GM19455 (cell line): ENCODE measurements at regions not wholly inside any gene's neighbourhood (a gene's known extent, or its start where the extent isn't known, plus 50 kb on each side); places are given as distances from the start of the nearest gene placed in this dataset.
"Not testable (repeated sequence)": the region's sequence is repeated elsewhere in the genome, so short reads cannot be mapped to it uniquely, and the experiment has no call there.

Source experiments
- ATAC-seq: cut with Tn5 transposase; IDR thresholded peaks from one replicate; pipeline ENCODE4 v1.9.1; 2021; ENCODE audit not compliant: unreplicated experiment

DNA sequence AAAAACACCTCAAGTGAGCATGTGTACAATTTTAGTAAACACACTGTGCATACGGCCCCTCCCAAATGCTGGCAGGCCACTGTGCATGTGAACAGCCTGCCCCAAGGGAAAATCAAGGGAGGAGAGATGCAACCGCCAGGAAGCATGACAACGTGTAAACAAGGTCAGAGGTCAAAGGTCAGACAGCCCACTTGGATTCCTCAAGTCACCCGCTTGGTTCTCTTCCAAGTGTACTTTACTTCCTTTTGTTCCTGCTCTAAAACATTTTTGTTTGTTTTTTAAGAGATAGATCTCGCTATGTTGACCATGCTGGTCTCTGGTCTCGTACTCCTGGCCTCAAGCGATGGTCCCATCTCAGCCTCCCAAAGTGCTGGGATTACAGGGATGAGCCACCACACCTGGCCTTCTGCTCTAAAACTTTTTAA is 126.7 kb upstream of the SHB start:
- no peak for ATAC-seq

DNA sequence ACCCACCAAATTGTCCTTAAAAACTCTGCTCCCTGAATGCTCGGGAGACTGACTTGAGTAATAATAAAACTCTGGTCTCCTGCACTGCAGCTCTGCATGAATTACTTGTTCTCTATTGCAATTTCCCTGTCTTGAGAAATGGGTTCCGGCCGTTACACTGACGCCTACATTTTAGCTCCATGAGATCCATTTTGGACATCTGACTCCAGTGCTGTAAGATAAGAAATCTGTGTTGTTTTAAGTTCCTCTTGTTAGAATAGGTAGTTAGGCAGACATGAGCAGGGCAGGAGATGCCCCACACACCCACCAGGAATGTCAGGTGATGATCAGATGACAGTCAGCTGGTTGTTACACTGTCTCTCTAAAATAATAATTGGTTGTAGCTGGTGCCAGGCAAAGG is 125.8 kb upstream of the SHB start:
- no peak for ATAC-seq

DNA sequence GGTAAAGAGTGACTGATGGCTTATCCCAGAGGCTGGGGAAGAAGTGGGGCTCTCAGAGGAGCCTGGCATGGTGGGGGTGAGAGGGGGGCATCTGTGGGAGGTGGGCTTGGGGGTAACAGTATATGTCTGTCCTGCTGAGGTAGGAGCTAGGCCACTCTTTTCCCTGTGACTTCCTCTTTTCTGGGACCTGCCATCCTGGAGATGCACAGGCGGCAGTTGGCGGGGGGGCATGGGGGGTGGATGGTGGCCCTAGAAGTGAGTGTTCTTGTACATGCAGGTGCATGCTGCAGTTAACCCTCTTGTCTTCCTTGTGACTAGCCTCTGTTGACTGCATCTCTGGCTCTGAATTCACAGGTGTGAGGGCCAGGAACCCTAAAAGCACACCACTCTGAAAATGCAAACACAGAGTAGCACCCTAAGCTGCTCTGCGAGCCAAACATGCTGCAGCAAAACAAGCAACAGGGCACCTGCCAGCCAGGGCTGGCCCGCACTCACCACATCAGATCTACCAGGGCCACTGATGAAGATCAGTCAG is 123.8 kb upstream of the SHB start:
- ATAC-seq = no peak

DNA sequence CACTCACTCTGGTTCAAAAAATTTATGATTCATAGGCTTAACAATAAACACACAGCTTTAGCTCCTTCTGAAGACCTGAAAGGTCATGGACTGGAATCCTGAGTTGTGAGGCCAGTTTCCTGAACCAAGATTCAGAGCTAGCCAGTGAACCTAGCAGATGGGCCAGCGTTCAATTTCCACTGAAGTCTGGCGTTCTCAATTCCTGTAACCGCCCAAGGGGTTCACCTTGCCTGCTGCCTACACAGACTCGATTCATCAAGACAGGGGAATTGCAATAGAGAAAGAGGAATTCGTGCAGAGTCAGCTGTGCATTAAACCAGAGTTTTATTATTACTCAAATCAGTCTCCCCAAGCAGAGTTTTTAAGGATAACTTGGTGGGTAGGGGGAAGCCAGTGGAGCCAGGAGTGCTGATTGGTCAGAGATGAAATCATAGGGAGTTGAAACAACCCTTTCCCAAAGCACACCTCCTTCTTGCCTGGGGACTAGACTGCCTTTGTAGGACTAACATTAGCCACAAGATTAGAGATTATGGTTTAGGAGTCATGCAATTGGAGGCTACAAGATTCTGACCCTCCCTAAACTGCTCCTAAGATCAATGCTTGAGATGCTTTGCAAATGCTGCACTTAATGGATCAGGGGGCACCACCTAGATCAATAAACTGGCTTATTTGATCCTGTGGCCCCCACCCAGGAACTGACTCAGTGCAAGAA is 117.5 kb upstream of the SHB start:
- no peak for ATAC-seq

DNA sequence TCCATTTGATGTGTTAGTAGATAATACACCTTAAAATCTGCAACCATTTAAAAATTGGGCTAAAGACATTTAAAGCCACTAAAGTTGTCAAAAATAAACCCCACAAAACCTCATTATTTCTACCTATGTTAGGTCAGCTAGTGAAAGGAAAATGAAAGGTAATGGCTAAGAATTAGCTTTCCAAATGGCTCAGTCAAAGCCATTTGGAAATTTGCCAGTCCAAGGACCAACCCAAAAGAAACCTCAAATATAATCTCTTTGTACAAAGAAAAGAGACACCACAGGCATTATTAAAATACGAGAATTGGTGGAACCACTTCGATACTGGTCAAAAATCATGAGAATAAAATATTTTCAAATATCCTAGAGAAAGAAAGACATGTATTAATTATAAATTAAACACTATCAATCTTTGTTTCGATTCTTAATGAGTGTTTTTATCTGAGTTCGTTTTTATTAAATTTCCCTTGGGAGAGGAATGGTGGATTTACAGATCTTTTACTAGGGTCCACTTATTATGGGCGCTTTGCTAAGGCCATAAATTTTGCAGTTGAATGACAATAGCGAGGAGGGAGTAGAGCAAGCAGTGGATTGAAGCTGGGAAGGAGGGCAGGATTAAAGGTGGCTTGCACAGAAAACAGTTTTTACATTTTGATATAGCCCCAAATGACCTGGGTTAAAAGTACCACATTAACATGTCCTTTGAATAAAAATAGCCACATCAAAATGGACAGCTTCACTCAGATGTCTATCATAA is 116.8 kb upstream of the SHB start:
- no peak for ATAC-seq

DNA sequence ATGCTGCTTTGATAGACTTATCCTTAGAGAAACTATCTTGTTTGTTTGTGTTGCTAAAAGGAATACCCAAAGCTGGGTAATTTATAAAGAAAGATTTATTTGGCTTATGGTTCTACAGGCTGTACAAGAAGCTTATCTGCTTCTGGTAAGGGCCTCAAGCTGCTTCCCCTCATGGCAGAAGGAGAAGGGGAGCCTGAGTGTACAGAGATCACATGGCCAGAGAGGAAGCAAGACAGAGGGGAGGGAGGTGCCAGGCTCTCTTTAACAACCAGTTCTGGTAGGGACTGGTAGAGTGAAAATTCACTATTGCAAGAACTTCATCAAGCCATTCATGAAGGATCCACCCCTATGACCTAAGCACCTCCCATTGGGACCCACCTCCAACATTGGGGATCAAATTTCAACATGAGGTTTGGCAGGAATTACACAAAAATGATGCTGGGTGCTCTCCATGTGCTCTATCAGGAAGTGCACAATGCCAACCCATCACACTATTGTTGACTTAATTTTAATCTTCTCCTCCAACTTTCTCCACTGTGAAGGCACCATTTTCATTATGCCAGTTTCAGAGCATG is 115.1 kb upstream of the SHB start:
- no peak for ATAC-seq

DNA sequence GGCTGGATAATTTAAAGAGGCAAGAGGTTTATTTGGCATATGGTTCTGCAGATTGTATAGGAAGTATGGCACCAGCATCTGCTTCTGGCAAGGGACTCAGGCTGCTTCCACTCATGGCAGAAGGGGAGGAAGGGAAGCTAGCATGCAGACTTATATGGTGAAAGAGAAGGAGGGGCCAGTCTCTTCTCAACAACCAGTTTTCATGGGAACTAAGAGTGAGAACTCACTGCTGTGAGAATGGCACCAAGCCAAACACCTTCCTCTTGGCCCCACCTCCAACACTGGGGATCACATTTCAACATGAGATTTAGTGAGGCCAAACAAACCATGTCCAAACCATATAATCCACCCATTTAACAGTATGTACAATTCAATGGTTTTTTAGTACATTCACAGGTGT is 113.3 kb upstream of the SHB start:
- no peak for ATAC-seq

DNA sequence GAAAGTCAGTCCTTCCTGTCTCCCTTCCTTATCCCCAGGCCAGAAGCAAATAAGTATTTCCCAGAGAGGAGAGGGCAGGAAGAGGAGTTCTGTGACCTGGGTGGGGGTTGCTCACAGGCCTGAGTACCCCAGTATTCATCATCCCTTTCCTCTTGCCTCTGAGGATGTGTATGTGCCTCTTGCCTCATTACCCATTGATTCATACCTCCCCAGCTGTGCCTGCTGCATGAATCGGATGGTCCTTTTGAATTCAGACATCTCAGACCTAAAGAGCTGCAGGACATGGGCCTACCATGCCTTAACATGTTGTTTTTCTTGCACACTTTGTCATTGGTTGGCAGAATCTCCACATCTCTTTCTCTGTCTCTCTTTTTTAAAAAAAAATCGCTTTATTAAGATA is 112.8 kb upstream of the SHB start:
- no peak for ATAC-seq

DNA sequence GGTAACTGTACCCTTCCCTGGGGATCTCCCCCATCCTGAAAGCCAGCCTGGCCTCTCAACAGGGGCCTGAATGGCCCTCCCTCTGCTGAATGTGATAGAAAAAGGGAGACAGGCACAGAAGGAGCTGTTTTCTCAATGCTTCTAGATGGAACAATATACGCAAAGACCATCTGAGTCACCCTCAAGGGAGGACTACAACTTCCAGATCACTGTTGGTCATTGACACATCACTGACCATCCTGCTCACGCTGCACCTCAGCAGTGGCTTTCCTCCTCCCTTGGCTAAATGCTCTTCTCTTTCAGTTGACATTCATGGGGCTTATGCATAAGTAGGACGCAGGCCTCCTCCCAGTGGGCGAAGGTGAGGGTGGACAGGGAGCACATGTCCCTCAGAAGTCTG is 112.2 kb upstream of the SHB start:
- ATAC-seq = no peak

DNA sequence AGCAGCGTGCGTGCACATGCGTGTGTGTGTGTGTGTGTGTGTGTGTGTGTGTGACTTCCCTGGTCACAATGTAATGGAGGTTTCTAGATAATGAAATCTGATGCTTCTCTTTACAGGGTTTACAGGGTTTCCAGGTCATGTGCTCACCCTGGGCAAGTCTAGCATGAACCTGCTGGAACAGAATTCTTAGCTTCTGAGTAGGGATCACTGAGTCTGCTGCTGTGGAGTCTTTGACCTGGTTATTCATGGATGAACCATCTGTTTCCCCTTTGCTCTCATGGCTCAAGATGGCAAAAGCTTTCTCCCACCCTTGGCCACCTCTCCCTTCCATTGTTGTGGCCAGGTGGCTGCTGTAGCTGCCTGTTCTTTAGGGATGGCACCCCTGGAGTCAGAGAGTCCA is 111.6 kb upstream of the SHB start:
- no peak for ATAC-seq

DNA sequence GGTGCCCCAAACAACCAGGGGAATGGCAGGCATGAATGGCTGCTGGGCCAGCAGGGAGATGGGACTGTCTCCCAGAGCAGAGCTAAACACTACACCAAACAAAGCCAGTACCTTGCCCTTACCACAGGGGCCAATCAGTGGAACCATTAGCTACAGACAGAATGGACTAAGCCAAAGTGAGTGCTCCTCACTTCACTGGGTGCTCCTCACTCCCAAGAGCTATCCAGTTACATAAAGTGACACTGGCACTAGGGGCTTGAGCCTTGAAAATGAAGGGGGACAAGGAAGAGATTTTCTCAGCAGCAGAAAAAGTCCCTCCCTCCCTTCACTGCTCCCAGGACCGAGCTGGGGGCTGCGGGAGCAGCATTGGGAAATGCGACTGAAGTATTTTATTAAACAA is 110.9 kb upstream of the SHB start:
- ATAC-seq = no peak

DNA sequence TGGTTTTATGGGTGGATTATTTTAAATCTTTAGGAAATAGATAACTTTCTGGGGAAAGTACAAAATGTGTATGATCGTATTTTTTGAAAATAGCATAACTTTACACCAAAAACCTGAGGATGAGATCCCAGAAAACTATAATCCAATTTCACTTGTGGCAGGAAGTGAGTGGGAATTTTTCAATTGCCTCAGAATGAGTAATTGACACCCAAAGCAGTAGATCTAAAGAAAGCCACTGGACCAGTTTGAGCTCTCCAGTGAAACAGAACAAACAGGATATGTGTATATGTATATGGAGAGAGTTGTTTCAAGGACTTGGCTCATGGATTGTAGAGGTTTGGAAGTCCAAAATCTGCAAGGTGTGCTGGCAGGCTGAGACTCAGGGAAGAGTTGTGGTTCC is 109.2 kb upstream of the SHB start:
- ATAC-seq = no peak

DNA sequence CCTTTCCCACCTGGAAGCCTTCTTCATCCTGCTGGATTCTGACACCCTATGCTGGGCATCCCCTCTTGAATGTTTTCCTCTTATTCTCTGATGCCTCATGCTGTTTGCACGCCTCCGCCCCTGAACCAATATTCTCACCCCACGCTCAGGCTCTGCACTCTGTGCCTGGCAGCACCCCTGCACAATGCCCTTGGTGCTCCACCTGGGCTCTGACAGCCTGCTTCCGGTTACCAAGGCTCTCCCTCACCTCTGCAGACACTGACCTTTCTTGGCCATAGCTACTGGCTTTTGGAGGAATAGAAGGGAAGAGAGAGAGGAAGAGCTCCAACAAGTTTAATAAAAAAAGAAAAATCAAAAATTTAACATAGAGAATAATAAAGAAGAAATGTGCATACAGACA is 108.7 kb upstream of the SHB start:
- no peak for ATAC-seq

DNA sequence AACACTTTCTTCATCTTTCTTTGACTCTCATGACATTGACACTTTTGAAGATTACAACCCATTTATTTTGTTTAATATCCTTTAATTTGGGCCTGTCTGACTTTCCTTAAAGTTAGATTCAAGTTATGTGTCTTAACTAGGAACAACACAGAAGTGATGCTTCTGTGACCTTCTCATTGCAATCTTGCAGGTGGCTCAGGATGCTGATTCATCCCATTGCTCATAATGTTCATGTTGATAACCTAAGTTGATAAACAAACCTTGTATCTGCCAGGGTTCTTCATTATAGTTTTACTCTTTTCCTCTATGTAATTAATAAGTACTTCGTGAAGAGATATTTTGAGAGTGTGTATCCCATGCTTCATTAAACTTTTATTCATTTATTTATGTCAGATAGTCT is 107.2 kb upstream of the SHB start:
- no peak for ATAC-seq

DNA sequence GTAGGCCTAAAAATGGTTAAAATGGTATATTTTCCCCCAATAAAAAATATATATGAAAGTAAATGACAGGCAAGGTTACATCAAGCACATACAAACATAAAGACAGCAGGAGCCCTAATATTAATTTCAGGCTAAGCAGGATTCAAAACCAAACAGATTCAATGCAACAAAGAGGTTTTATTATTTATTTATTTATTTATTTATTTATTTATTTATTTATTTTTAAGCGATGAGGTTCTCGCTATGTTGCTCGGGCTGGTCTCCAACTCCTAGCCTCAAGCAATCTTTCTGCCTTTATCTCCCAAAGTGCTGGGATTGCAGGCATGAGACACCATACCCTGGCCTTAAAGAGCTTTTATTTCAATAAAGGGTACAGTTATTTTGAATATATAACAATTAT is 106.4 kb upstream of the SHB start:
- no peak for ATAC-seq

DNA sequence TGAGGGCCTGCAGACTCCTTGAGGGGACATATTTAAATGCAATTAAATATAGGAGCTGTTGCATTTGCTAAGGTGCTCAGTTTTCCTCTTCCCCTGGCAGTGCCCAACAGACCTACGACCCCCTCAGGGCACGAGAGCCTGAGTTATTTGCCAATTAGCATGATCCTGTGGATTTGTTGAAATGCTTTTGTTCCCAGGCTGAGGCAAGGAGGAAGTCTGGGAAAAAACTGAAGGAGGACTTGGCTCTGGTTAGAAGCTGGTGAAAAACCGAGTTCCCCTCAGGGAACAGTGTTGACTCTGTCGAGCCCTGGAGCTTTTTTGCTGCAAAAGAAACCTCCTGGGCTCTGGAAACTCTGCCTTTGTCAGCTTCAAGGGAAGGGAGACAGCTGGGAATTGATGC is 103.6 kb upstream of the SHB start:
- ATAC-seq = no peak

DNA sequence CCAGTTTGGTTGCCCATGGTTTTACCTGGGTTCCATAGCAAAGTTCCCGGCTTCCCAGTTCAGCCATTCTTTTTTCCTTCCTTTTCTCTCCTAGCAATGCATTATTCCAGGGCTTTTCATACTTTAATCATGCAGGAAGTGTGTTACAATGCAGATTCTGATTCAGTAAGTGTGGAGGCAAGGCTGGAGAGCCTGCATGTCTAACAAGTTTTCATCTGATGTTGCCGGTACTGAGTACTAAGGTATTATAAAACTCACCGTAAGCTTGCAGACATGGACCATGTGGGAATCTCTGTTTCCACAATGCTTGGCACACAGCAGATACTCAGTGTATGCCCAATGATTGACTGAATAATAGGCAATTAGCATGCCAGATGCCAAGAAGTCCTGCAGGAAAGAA is 102.9 kb upstream of the SHB start:
- ATAC-seq = no peak

DNA sequence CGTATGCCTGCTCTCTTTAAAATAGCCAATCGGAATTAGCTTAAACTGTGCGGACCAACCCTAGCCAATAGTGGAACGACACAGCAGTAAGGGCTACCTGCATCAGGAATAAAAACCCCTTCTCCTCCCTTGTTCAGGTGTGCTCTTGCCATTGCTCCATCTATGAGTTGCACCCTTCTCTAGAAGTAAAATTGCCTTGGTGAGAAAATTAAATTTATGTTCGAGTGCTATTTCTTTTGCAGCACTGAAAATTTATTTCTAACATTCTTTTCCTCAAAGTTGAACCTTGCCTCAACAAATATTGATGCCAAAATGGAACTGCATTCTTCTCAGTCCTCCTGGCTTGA is 102.5 kb upstream of the SHB start:
- no peak for ATAC-seq

DNA sequence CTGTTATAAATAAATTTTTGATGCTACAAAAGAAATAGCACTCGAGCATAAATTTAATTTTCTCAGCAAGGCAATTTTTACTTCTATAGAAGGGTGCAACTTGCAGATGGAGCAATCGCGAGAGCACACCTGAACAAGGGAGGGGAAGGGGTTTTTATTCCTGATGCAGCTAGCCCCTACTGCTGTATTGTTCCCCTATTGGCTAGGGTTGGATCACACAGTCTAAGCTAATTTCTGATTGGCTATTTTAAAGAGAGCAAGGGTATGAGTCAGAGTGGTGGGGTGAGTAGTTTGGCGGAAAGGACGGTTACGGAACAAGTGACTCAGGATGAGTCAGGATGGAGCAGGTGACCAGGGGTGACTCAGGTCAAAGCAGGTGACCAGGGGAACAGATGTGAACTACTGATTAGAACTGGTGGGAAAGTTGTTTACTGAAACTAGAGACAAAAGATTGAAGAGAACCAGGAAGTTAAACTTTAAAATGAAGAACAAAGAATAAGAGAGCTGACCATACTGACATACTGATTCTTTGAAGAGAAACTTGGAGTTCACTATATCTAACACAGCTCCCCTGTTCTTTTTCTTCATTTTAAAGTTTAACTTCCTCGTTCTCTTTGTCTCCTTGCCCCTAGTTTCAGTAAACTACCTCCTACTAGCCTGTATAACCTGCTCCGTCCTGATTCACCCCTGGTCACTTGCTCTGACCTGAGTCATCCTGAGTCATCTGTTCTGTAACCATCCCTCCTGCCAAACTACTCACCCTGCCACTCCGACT is 101.9 kb upstream of the SHB start:
- ATAC-seq = not testable (repeated sequence)

DNA sequence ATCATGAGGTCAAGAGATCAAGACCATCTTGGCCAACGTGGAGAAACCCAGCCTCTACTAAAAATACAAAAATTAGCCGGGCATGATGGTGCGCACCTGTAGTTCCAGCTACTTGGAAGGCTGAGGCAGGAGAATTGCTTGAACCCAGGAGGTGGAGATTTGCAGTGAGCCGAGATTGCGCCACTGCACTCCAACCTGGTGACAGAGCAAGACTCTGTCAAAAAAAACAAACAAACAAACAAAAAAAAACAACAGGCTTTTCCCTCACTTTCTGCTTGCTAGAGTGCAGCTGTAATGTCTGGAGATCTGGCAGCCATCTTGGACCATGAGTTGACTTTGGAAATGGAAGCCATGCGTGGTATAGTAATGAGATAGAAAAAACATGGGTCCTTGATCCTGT is 101.1 kb upstream of the SHB start:
- ATAC-seq = not testable (repeated sequence)

DNA sequence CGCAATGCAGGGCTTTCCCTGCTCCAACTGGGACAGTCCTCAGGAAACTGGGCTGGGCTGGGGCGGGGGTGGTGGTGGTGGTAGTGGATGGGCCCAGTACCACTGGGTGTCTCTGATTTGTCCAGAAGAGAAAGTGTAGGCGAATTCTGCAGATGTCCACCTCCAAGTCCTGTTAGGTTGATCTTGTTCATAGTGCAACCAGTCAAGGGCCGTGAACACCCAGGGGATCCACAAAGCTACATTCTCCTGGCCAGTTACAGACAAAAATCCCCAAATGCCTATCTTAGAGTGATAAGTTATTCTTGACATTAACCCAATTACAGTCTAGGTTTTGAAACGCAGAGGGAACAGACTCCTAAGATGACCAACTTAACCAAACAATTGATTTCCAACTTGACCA is 97.5 kb upstream of the SHB start:
- no peak for ATAC-seq
